ENCODE measurements at regions not wholly inside any gene's neighbourhood (a gene's known extent, or its start where the extent isn't known, plus 50 kb on each side); places are given as distances from the start of the nearest gene placed in this dataset.

DNA sequence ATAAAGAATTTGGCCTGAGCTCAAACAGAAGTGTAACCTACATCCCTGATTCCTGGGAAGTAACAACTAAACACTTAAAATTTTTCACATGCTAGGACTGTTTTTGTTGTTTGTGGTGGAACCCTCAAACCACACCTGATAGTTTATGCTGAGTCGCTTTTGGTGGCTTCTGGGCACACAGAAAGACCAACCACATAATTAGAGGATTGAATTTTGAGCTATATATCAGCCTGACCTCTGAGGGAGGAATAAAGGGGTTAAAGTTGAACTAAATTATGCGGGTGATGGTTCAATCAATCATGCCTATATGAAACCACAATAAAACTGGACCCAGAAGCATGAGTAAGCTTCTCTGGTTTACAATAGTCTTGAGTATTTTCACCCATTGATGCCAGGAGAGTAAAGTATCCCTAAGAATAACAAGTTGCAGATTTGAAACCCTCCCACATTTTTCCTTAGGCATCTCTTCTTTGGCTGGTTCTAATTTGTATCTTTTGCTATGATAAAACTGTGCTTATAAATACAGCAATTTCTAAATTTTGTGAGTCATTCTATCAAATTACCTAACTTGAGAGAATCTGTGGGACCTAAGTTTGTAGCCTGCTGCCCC is 1304.5 kb upstream of the GBE1 start:
- peak; percentile 61 for ATAC-seq

GRCh38 chr3:83063446-83063845 is 1302.0 kb upstream of the GBE1 start:
- H3K27ac ChIP-seq (ENCODE audit: low read length) = no peak overlapping the region
- no peak overlapping the region for H3K4me3 ChIP-seq (ENCODE audit: low read length)
- no peak overlapping the region for H2AFZ ChIP-seq (ENCODE audit: low read length)
- no peaks in the 10 kb centered on the region for H3K9me2 ChIP-seq (replicated peaks; ENCODE audit: low read length)
- no peak for ATAC-seq
- H3F3A ChIP-seq (ENCODE audit: low read length, unreplicated experiment) = no peaks in the 10 kb centered on the region
- no peaks in the 10 kb centered on the region for H3K27me3 ChIP-seq (ENCODE audit: low read length)
- no peak overlapping the region for H3K9ac ChIP-seq (ENCODE audit: low read length)
- no TSS peak for BruUV-seq (replicated peaks)
- H3K4me1 ChIP-seq (ENCODE audit: insufficient read depth, low read length) = peaks cover 8% of the 10 kb centered on the region; the same call in 1 of the 2 replicates
- no peak for DNase-seq
- H3K79me2 ChIP-seq (ENCODE audit: low read length) = no peaks in the 10 kb centered on the region
- H3K4me2 ChIP-seq (ENCODE audit: low read length) = no peak overlapping the region
- intact Hi-C loops (cut with micrococcal nuclease) = no loop called here
- ChIA-PET CTCF (no interaction called here), POLR2A (ENCODE audit: unreplicated experiment) (no interaction called here)
- H3K36me3 ChIP-seq (ENCODE audit: low read depth, low read length) = no peaks in the 10 kb centered on the region
- H4K20me1 ChIP-seq (ENCODE audit: low read length) = no peaks in the 10 kb centered on the region
- H3K9me3 ChIP-seq (ENCODE audit: low read length) = 0 out of 2 replicates have a peak, but pooled peaks cover 5% of the 10 kb centered on the region
- TF ChIP-seq EZH2 (IDR thresholded peaks at IDR 0.05; ENCODE audit: low read length, unreplicated experiment) = no peak
- TF ChIP-seq, protein P1, sequence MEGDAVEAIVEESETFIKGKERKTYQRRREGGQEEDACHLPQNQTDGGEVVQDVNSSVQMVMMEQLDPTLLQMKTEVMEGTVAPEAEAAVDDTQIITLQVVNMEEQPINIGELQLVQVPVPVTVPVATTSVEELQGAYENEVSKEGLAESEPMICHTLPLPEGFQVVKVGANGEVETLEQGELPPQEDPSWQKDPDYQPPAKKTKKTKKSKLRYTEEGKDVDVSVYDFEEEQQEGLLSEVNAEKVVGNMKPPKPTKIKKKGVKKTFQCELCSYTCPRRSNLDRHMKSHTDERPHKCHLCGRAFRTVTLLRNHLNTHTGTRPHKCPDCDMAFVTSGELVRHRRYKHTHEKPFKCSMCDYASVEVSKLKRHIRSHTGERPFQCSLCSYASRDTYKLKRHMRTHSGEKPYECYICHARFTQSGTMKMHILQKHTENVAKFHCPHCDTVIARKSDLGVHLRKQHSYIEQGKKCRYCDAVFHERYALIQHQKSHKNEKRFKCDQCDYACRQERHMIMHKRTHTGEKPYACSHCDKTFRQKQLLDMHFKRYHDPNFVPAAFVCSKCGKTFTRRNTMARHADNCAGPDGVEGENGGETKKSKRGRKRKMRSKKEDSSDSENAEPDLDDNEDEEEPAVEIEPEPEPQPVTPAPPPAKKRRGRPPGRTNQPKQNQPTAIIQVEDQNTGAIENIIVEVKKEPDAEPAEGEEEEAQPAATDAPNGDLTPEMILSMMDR (conservative IDR thresholded peaks at IDR 0.05; ENCODE audit: low read depth, low read length) = no peak

More for the DNA sequence above, 1304.5 kb upstream of the GBE1 start:
- intact Hi-C loops (cut with micrococcal nuclease) = no loop called here
- no TSS peak for BruUV-seq (replicated peaks)
- CTCF ChIA-PET = interaction anchor here (0.6 kb wide), 1 partner anchor 101 kb away, joined by 7 read pairs; no protein-coding TSS in a partner anchor
- POLR2A ChIA-PET (ENCODE audit: unreplicated experiment) = no interaction called here
- Histone ChIP-seq H3K9me2 (replicated peaks; ENCODE audit: low read length) (no peaks in the 10 kb centered on the region), H4K20me1 (ENCODE audit: low read length) (no peaks in the 10 kb centered on the region), H3K36me3 (ENCODE audit: low read depth, low read length) (no peaks in the 10 kb centered on the region), H3K27ac (ENCODE audit: low read length) (no peak overlapping the region), H3K79me2 (ENCODE audit: low read length) (no peaks in the 10 kb centered on the region), H3K4me1 (ENCODE audit: insufficient read depth, low read length) (peaks cover 8% of the 10 kb centered on the region; the same call in 1 of the 2 replicates), H2AFZ (ENCODE audit: low read length) (no peak overlapping the region), H3F3A (ENCODE audit: low read length, unreplicated experiment) (no peaks in the 10 kb centered on the region), H3K4me3 (ENCODE audit: low read length) (no peak overlapping the region), H3K27me3 (ENCODE audit: low read length) (no peaks in the 10 kb centered on the region), H3K4me2 (ENCODE audit: low read length) (no peak overlapping the region), H3K9me3 (ENCODE audit: low read length) (0 out of 2 replicates have a peak, but pooled peaks cover 5% of the 10 kb centered on the region), H3K9ac (ENCODE audit: low read length) (no peak overlapping the region)
- DNase-seq = peak; percentile 53
- TF ChIP-seq, protein P1 (conservative IDR thresholded peaks at IDR 0.05; ENCODE audit: low read depth, low read length) = no peak
- TF ChIP-seq EZH2phosphoT487 (IDR thresholded peaks at IDR 0.05; ENCODE audit: borderline replicate concordance, low read length) (no peak), EZH2 (IDR thresholded peaks at IDR 0.05; ENCODE audit: low read length, unreplicated experiment) (no peak)

GRCh38 chr3:83048556-83048955 is 1287.1 kb upstream of the GBE1 start:
- Histone ChIP-seq H4K20me1 (ENCODE audit: low read length) (no peaks in the 10 kb centered on the region), H3K9me3 (ENCODE audit: low read length) (no peaks in the 10 kb centered on the region), H3K4me2 (ENCODE audit: low read length) (peak overlapping the region; percentile 23; the same call in 1 of the 2 replicates), H3K9ac (ENCODE audit: low read length) (no peak overlapping the region), H3K27me3 (ENCODE audit: low read length) (no peaks in the 10 kb centered on the region), H3K4me3 (ENCODE audit: low read length) (no peak overlapping the region), H3K27ac (ENCODE audit: low read length) (no peak overlapping the region), H3K9me2 (replicated peaks; ENCODE audit: low read length) (0 out of 2 replicates have a peak, but pooled peaks cover 1% of the 10 kb centered on the region), H3K79me2 (ENCODE audit: low read length) (no peaks in the 10 kb centered on the region), H2AFZ (ENCODE audit: low read length) (no peak overlapping the region), H3K4me1 (ENCODE audit: insufficient read depth, low read length) (no peaks in the 10 kb centered on the region; the same call in 1 of the 2 replicates), H3F3A (ENCODE audit: low read length, unreplicated experiment) (no peaks in the 10 kb centered on the region), H3K36me3 (ENCODE audit: low read depth, low read length) (no peaks in the 10 kb centered on the region)
- ChIA-PET CTCF (no interaction called here), POLR2A (ENCODE audit: unreplicated experiment) (no interaction called here)
- TF ChIP-seq, protein P1 (conservative IDR thresholded peaks at IDR 0.05; ENCODE audit: low read depth, low read length) = peak; percentile 50; the same call in 1 of the 2 replicates
- no peak for TF ChIP-seq EZH2phosphoT487 (IDR thresholded peaks at IDR 0.05; ENCODE audit: borderline replicate concordance, low read length)
- DNase-seq (peak; percentile 53), ATAC-seq (peak; percentile 69)
- no TSS peak for BruUV-seq (replicated peaks)
- intact Hi-C loops (cut with micrococcal nuclease) = loop anchor here (1.0 kb wide), 1 partner anchor 466 kb away; no protein-coding TSS in a partner anchor

All from PC-3 (cell line).